PC-9 (cell line): ENCODE measurements at regions not wholly inside any gene's neighbourhood (a gene's known extent, or its start where the extent isn't known, plus 50 kb on each side); places are given as distances from the start of the nearest gene placed in this dataset.
"Not testable (repeated sequence)": the region's sequence is repeated elsewhere in the genome, so short reads cannot be mapped to it uniquely, and the experiment has no call there.

Source experiments
- BruUV-seq: library from RNA; stranded (reverse); fragments of 400-500 nt; replicated peaks from 2 replicates; lab custom pipeline; 2021; lab: Mats Ljungman, UMichigan
- CTCF ChIA-PET: fragments of 300-600 bp; sonication (Branson Sonifier 250); formaldehyde crosslinking; loops from one replicate; lab custom pipeline; 2022; ENCODE audit warnings: antibody characterized with exemption; lab: Charles Lee
- POLR2A ChIA-PET: fragments of 300-600 bp; sonication (Branson Sonifier 250); formaldehyde crosslinking; loops from one replicate; lab custom pipeline; 2022; ENCODE audit warnings: antibody characterized with exemption; ENCODE audit not compliant: unreplicated experiment; lab: Charles Lee
- DNase-seq, 2 experiments: peaks; one replicate each; pipeline versions ENCODE4 v3.0.0 to v3.0.0-alpha.2; 2015 to 2022; ENCODE audit warnings: mixed read lengths in 1 of 2
- H2AFZ ChIP-seq: fragments of 200-600 bp; sonication (generic); 2 replicates; pipeline ENCODE4 v1.8.1; 2017; ENCODE audit warnings: antibody characterized with exemption
- H3F3A ChIP-seq: fragments of 200-600 bp; sonication (generic); 2 replicates; pipeline ENCODE4 v1.8.1; 2017; ENCODE audit warnings: antibody characterized with exemption, mild to moderate bottlenecking, low read depth; ENCODE audit not compliant: insufficient read depth
- H3K27ac ChIP-seq: fragments of 200-600 bp; sonication (generic); 2 replicates; pipeline ENCODE4 v1.6.1; 2016; ENCODE audit warnings: mixed run types
- H3K27me3 ChIP-seq: fragments of 200-600 bp; sonication (generic); 2 replicates; pipeline ENCODE4 v1.6.1; 2016; ENCODE audit warnings: low read depth, mixed run types; ENCODE audit not compliant: insufficient read depth
- H3K36me3 ChIP-seq: fragments of 200-600 bp; sonication (generic); 2 replicates; pipeline ENCODE4 v1.6.1; 2016; ENCODE audit warnings: low read depth, mixed run types
- H3K4me1 ChIP-seq: fragments of 200-600 bp; sonication (generic); replicated peaks from 2 replicates; pipeline ENCODE4 v1.6.1; 2016; ENCODE audit warnings: mixed run types; ENCODE audit not compliant: insufficient read depth
- H3K4me2 ChIP-seq: fragments of 200-600 bp; sonication (generic); 2 replicates; pipeline ENCODE4 v1.6.1; 2017; ENCODE audit warnings: mixed run types
- H3K4me3 ChIP-seq: fragments of 200-600 bp; sonication (generic); 2 replicates; pipeline ENCODE4 v1.6.1; 2016; ENCODE audit warnings: mixed run types
- H3K79me2 ChIP-seq: fragments of 200-600 bp; sonication (generic); 2 replicates; pipeline ENCODE4 v1.6.1; 2017; ENCODE audit warnings: low read depth, mixed run types
- H3K9me2 ChIP-seq: fragments of 200-600 bp; sonication (generic); 2 replicates; pipeline ENCODE4 v1.8.1; 2017; ENCODE audit warnings: mild to moderate bottlenecking; ENCODE audit not compliant: insufficient read depth
- H3K9me3 ChIP-seq: fragments of 200-600 bp; sonication (generic); 2 replicates; pipeline ENCODE4 v1.8.1; 2016; ENCODE audit warnings: low read depth; ENCODE audit not compliant: insufficient read depth
- H4K20me1 ChIP-seq: fragments of 200-600 bp; sonication (generic); 2 replicates; pipeline ENCODE4 v1.8.1; 2017; ENCODE audit not compliant: insufficient read depth
- CTCF ChIP-seq: fragments of 200-600 bp; sonication (generic); conservative IDR thresholded peaks from 2 replicates; pipeline ENCODE4 v1.6.1; 2017; ENCODE audit warnings: mixed run types, antibody characterized with exemption, mild to moderate bottlenecking, moderate library complexity
- EZH2 ChIP-seq: fragments of 200-600 bp; sonication (generic); IDR thresholded peaks from 2 replicates; pipeline ENCODE4 v1.8.0; 2017; ENCODE audit warnings: antibody characterized with exemption, low read depth
- intact Hi-C: fragments of 100-400 bp; cut with micrococcal nuclease; formaldehyde crosslinking; loops from one replicate; pipeline ENCODE4 v1.10.0; 2022; ENCODE audit not compliant: unreplicated experiment

GRCh38 chr12:131202592-131203378 is 249.1 kb downstream of the ADGRD1 start:
- ChIA-PET POLR2A (no interaction called here), CTCF (no interaction called here)
- intact Hi-C loops, result no loop called here
- H3F3A ChIP-seq, result no peaks in the 10 kb centered on the region
- peaks cover 40% of the 10 kb centered on the region for H3K27me3 ChIP-seq
- DNase-seq, result no peak
- H3K4me3 ChIP-seq, result no peak overlapping the region
- TF ChIP-seq EZH2 (no peak), CTCF (no peak)
- H3K9me2 ChIP-seq, result no peaks in the 10 kb centered on the region
- no peaks in the 10 kb centered on the region for H3K9me3 ChIP-seq
- no TSS peak for BruUV-seq
- H3K27ac ChIP-seq, result no peak overlapping the region
- no peak overlapping the region for H2AFZ ChIP-seq
- H3K79me2 ChIP-seq, result no peaks in the 10 kb centered on the region
- no peaks in the 10 kb centered on the region for H4K20me1 ChIP-seq
- H3K36me3 ChIP-seq, result no peaks in the 10 kb centered on the region
- no peaks in the 10 kb centered on the region for H3K4me1 ChIP-seq
- H3K4me2 ChIP-seq, result no peak overlapping the region

GRCh38 chr12:131203666-131204415 is 250.1 kb downstream of the ADGRD1 start:
- no peak for DNase-seq
- POLR2A ChIA-PET, result no interaction called here
- H3K4me2 ChIP-seq, result no peak overlapping the region
- no peak overlapping the region for H2AFZ ChIP-seq
- no peaks in the 10 kb centered on the region for H4K20me1 ChIP-seq
- no TSS peak for BruUV-seq
- H3K79me2 ChIP-seq, result no peaks in the 10 kb centered on the region
- H3K27ac ChIP-seq, result no peak overlapping the region
- peaks cover 47% of the 10 kb centered on the region for H3K27me3 ChIP-seq
- intact Hi-C loops, result no loop called here
- TF ChIP-seq EZH2, result no peak
- no peak for TF ChIP-seq CTCF
- CTCF ChIA-PET, result no interaction called here
- no peaks in the 10 kb centered on the region for H3F3A ChIP-seq
- H3K4me3 ChIP-seq, result no peak overlapping the region
- H3K9me3 ChIP-seq, result no peaks in the 10 kb centered on the region
- no peaks in the 10 kb centered on the region for H3K4me1 ChIP-seq
- H3K9me2 ChIP-seq, result no peaks in the 10 kb centered on the region
- no peaks in the 10 kb centered on the region for H3K36me3 ChIP-seq

DNA sequence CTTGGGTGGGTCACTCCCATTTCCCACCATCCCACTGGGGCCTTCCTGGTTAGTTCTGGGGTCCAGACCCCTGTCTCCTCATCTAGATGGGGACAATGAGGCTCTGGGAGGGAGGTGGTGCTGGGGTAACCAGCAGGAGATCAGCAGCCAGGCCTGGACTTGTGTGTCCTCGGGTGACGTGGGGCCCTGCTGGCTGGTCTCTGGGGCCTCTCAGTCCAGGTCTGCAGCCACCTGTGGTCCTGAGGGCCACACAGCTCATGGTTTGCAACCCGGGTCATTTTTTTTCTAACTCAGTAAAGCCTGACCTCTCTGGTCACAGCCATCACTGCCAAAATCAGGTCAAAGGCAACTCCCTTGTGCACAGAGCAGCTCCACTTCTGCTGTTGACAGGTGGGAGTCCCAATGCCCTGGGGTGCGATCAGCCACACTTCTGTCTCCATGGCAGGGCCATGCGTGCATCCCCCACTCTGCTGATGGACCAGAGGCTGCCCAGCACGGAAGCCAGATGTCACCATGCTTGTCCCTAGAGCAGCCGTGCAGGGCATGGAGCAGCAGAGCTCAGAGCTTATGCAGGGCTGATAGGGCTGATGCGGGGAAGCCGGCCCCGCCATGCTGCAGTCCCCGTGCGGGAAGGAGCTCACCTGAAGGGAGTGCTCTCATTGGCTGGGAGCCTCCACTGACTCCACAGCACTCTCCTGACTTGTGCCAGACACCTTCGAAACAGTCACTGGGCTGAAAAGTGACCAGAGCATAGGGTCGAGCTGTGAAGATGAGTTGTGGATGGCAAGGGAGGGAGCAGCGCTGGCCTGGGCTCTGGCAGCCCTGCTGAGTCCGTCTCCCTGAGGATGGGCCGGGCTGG is 250.9 kb downstream of the ADGRD1 start:
- H3K9me3 ChIP-seq, result no peaks in the 10 kb centered on the region
- CTCF ChIA-PET, result no interaction called here

GRCh38 chr12:131205275-131205933 is 251.7 kb downstream of the ADGRD1 start:
- POLR2A ChIA-PET, H3K79me2 ChIP-seq, H3K4me3 ChIP-seq, H3K9me3 ChIP-seq, H3K36me3 ChIP-seq, H3K9me2 ChIP-seq, H2AFZ ChIP-seq, BruUV-seq, H3F3A ChIP-seq, DNase-seq, H3K4me2 ChIP-seq, H4K20me1 ChIP-seq, intact Hi-C loops, H3K4me1 ChIP-seq, H3K27ac ChIP-seq, CTCF ChIA-PET: not testable (repeated sequence)
- H3K27me3 ChIP-seq, result peaks cover 60% of the 10 kb centered on the region

More for the DNA sequence above, 250.9 kb downstream of the ADGRD1 start:
- H3K27me3 ChIP-seq, result peaks cover 55% of the 10 kb centered on the region
- no peak overlapping the region for H3K27ac ChIP-seq
- POLR2A ChIA-PET, result no interaction called here
- H3K36me3 ChIP-seq, result no peaks in the 10 kb centered on the region
- no peaks in the 10 kb centered on the region for H3K4me1 ChIP-seq
- no peak for DNase-seq
- H3F3A ChIP-seq, result no peaks in the 10 kb centered on the region
- no peaks in the 10 kb centered on the region for H4K20me1 ChIP-seq
- BruUV-seq, result no TSS peak
- H3K4me2 ChIP-seq, result no peak overlapping the region
- no peaks in the 10 kb centered on the region for H3K9me2 ChIP-seq
- no peak overlapping the region for H2AFZ ChIP-seq
- TF ChIP-seq CTCF (no peak), EZH2 (no peak)
- no peaks in the 10 kb centered on the region for H3K79me2 ChIP-seq
- intact Hi-C loops, result no loop called here
- no peak overlapping the region for H3K4me3 ChIP-seq
